ENCODE measurements at regions not wholly inside any gene's neighbourhood (a gene's known extent, or its start where the extent isn't known, plus 50 kb on each side); places are given as distances from the start of the nearest gene placed in this dataset.

DNA sequence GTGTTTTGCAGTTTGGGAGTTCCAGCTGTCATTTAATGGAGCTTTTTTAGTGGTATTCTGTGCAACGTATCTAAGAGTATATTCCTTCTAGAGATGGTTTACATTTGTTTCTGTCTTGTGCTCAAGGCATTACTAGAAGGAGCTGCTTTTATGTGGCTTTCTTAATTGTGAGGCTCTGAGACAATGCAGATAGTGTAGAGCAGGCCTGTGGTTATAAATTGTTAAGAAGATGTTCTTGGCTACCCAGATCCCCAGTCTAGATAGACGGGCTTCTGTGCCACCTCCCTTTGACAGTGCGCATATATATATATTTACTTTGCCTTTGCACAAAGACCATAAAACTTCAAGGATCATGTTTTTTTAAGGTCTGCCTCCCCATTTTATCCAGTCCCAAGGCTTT is 160.8 kb upstream of the PODXL start:
- TF ChIP-seq MAX (IDR thresholded peaks at IDR 0.05; ENCODE audit: insufficient read depth, insufficient read length) = no peak
- no peak for TF ChIP-seq CTCF (IDR thresholded peaks at IDR 0.05; ENCODE audit: extremely low read depth in 1 of 2, insufficient read depth in 1 of 2, low read depth in 1 of 2, low read length in 2 of 2)
